HEK293T (cell line): ENCODE measurements at regions not wholly inside any gene's neighbourhood (a gene's known extent, or its start where the extent isn't known, plus 50 kb on each side); places are given as distances from the start of the nearest gene placed in this dataset.

Experiments used
- CTCF ChIA-PET: fragments of 350-600 bp; formaldehyde crosslinking; extraction: SDS; loops from one replicate; lab custom pipeline; 2021; ENCODE audit warnings: antibody characterized with exemption, inconsistent platforms; lab: Yijun Ruan, JAX
- POLR2A ChIA-PET: fragments of 350-600 bp; formaldehyde crosslinking; extraction: SDS; loops from one replicate; lab custom pipeline; 2020; ENCODE audit warnings: antibody characterized with exemption, inconsistent platforms; lab: Yijun Ruan, JAX
- DNase-seq: peaks from one replicate; pipeline ENCODE4 v3.0.0; 2012; ENCODE audit warnings: mixed read lengths; ENCODE audit errors: extremely low spot score
- ARNT ChIP-seq: fragments of 450-650 bp; IDR thresholded peaks from 2 replicates; pipeline ENCODE4 v1.6.1; 2017; ENCODE audit warnings: mild to moderate bottlenecking
- BHLHE40 ChIP-seq: fragments of 450-650 bp; IDR thresholded peaks from 2 replicates; pipeline ENCODE4 v1.6.1; 2016; ENCODE audit warnings: mild to moderate bottlenecking, moderate library complexity, borderline replicate concordance
- CTBP1 ChIP-seq: fragments of 450-650 bp; IDR thresholded peaks from 2 replicates; pipeline ENCODE4 v1.6.1; 2016; ENCODE audit warnings: borderline replicate concordance
- ELF4 ChIP-seq: fragments of 450-650 bp; IDR thresholded peaks from 2 replicates; pipeline ENCODE4 v1.6.1; 2017; ENCODE audit warnings: antibody characterized with exemption
- FOXA1 ChIP-seq: fragments of 450-650 bp; IDR thresholded peaks from 2 replicates; pipeline ENCODE4 v1.6.1; 2016; ENCODE audit warnings: mild to moderate bottlenecking
- FOXK2 ChIP-seq: fragments of 450-650 bp; IDR thresholded peaks from 2 replicates; pipeline ENCODE4 v1.6.1; 2016; ENCODE audit warnings: mild to moderate bottlenecking
- FOXM1 ChIP-seq: fragments of 450-650 bp; IDR thresholded peaks from 2 replicates; pipeline ENCODE4 v1.6.1; 2017; ENCODE audit warnings: mild to moderate bottlenecking, borderline replicate concordance
- HDGF ChIP-seq: fragments of 450-650 bp; IDR thresholded peaks from 2 replicates; pipeline ENCODE4 v1.6.1; 2017; ENCODE audit warnings: antibody characterized with exemption, borderline replicate concordance
- L3MBTL2 ChIP-seq: fragments of 450-650 bp; conservative IDR thresholded peaks from 2 replicates; pipeline ENCODE4 v1.6.1; 2016; ENCODE audit warnings: mild to moderate bottlenecking
- LEF1 ChIP-seq: fragments of 450-650 bp; IDR thresholded peaks from 2 replicates; pipeline ENCODE4 v1.6.1; 2017; ENCODE audit warnings: mild to moderate bottlenecking, borderline replicate concordance
- NFRKB ChIP-seq: fragments of 450-650 bp; IDR thresholded peaks from 2 replicates; pipeline ENCODE4 v1.6.1; 2016; ENCODE audit warnings: mild to moderate bottlenecking, moderate library complexity
- SP1 ChIP-seq: fragments of 450-650 bp; IDR thresholded peaks from 2 replicates; pipeline ENCODE4 v1.6.1; 2017
- SUZ12 ChIP-seq: fragments of 450-650 bp; IDR thresholded peaks from 2 replicates; pipeline ENCODE4 v1.6.1; 2016; ENCODE audit warnings: mild to moderate bottlenecking
- TARDBP ChIP-seq: fragments of 450-650 bp; IDR thresholded peaks from 2 replicates; pipeline ENCODE4 v1.6.1; 2016
- ZNF384 ChIP-seq: fragments of 450-650 bp; IDR thresholded peaks from 2 replicates; pipeline ENCODE4 v1.6.1; 2016
- TF ChIP-seq, protein P1 (sequence below): fragments of 450-650 bp; IDR thresholded peaks from 2 replicates; pipeline ENCODE4 v1.6.1; 2016

DNA sequence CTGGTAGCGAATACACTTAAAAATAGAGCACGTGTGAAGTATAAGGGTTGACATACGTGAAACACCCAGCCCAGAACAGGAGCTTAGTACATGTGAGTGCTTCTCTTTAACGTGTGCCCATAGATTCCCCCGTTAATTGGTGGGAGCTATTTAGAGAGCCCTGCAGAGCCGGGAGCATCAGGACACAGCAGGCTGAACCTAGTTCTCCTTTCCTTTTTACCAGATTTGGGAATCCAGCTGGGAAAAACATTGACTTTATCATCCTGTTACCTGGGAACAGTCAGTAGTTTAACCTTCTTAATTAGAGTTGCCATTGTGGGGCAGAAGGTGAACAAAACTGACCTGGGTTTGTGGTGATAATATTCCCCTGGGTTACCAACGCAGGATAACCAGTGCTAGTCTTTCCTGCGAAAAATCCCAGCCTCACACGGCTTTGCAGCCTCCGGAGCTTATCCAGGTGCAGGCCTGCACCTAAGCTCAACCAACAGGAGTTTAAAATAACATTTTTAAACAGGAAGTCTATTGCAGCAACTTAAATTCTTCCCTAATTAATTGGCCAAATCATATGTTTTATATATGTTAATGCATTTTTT is 78.1 kb upstream of the SPTBN1 start:
- ChIA-PET CTCF (interaction anchor here (0.6 kb wide), 1 partner anchor 326 kb away, joined by 3 read pairs; no protein-coding TSS in a partner anchor), POLR2A (no interaction called here)
- no peak for TF ChIP-seq LEF1
- TF ChIP-seq SUZ12 = no peak
- no peak for TF ChIP-seq FOXM1
- TF ChIP-seq FOXK2 = no peak
- TF ChIP-seq HDGF = no peak
- TF ChIP-seq FOXA1 = no peak
- no peak for TF ChIP-seq ARNT
- no peak for TF ChIP-seq TARDBP
- DNase-seq = no peak

DNA sequence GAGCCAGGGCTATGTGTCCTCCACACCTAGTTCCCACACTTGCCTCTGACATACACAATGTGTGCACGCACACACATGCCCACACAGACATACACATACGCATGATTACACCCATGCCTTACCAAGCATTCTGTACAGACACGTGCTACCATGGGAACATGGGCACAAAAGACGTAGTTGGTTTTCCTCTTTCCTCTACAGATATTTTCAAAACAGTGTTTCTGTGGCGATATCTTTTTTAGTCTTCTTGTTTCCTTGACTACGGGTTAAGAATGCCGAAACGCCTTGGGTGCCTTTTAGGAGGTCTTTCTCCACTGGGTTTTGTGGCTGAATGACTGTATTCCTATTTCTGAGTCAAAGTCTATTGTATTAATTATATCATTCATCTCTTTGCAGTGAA is 75.5 kb upstream of the SPTBN1 start:
- POLR2A ChIA-PET = no interaction called here
- CTCF ChIA-PET = no interaction called here

DNA sequence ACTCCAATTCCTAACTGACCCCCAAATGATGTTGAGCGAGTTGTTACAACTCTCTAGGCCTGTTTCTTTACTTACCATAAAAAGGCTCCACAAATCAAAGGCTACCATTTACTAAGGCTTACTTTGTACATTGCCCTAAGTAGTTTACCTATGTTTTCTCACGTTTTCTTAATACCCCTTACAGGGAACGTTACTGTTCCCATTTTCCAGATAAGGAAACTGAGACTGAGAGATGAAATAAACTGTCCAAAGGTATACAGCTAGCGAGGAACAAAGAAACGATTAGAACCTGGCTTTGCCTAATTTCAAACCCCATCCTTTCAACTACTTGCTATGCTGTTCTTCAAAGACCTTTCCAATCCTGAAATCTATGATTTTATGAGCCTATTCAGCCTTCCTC is 74.8 kb upstream of the SPTBN1 start:
- ChIA-PET CTCF (no interaction called here), POLR2A (no interaction called here)
- TF ChIP-seq HDGF (no peak), ZNF384 (no peak)
- DNase-seq = no peak

More for the DNA sequence above, 75.5 kb upstream of the SPTBN1 start:
- no peak for DNase-seq
- TF ChIP-seq FOXA1 (no peak), SP1 (no peak), FOXM1 (no peak), NFRKB (no peak), CTBP1 (no peak), LEF1 (no peak), FOXK2 (no peak), SUZ12 (no peak), HDGF (no peak), L3MBTL2 (no peak), ZNF384 (no peak), BHLHE40 (no peak), ELF4 (no peak), TARDBP (no peak), ARNT (no peak)
- TF ChIP-seq, protein P1, sequence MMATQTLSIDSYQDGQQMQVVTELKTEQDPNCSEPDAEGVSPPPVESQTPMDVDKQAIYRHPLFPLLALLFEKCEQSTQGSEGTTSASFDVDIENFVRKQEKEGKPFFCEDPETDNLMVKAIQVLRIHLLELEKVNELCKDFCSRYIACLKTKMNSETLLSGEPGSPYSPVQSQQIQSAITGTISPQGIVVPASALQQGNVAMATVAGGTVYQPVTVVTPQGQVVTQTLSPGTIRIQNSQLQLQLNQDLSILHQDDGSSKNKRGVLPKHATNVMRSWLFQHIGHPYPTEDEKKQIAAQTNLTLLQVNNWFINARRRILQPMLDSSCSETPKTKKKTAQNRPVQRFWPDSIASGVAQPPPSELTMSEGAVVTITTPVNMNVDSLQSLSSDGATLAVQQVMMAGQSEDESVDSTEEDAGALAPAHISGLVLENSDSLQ = no peak

- ChIA-PET POLR2A (no interaction called here), CTCF (interaction anchor here (0.6 kb wide), 1 partner anchor 27 kb away, joined by 3 read pairs; no protein-coding TSS in a partner anchor)
- no peak for DNase-seq
- TF ChIP-seq, protein P1 = no peak
- no peak for TF ChIP-seq NFRKB
- no peak for TF ChIP-seq BHLHE40
- TF ChIP-seq FOXA1 = no peak
- no peak for TF ChIP-seq CTBP1
- no peak for TF ChIP-seq L3MBTL2
- no peak for TF ChIP-seq FOXK2
Observed at GRCh38 chr2:54382601-54383000, 73.5 kb upstream of the SPTBN1 start.

DNA sequence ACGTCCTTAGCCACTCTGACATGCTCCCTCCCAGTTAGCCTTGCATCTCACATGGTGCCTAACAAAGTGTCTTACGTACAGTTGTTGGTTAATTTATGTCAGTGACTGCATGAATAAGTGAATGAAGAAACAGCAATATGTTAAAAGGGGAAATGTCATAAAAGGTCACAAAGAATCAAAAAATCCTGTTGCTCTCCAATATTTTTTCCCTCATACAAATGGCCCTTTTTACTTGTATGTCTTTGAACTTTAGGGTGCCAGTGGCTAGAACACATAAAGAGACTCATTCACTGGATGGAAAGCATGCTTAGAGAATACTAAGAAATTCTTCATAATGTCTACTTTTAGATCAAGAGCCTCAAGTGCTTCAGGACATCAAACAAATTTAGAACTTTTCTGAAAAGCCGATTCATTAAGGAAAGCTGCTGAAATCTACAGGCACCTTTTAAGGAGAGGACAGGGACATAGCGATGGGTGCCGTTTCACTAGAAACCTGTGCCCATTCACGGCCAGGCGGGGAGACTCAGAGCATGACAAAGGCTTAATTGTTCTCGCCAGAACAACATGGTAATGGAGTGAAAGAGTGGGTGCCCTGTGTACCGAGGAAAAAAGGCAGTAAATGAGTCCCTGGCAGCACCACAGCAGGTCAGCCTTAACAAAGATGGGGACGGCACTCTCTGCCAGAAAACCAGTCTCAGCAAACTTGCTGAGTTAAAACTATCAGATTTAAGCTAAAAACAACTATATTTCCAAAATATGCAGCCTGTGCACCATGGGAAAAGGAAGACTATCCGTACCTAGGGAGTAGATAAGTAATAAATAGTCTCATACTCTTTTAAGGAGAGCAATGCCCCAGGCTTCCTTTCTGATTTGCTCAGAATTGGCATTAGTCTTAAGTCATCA is 71.6 kb upstream of the SPTBN1 start:
- CTCF ChIA-PET = interaction anchor here (0.5 kb wide), 1 partner anchor 24 kb away, joined by 3 read pairs; no protein-coding TSS in a partner anchor

DNA sequence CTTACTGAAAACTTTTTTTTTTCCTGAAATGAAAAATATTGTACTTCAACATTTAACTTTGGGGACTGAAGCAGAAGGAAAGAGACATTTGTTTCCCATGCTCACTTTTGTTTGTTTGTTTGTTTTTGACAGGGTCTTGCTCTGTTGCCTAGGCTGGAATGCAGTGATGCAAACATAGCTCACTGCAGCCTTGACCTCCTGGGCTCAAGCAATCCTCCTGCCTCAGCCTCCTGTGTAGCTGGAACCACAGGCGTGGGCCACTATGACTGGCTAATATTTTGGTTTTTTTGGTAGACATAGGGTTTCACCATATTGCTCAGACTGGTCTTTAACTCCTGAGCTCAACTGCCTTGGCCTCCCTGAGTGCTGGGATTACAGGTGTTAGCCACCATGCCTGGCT is 70.9 kb upstream of the SPTBN1 start:
- TF ChIP-seq TARDBP = no peak
- no peak for TF ChIP-seq FOXM1
- TF ChIP-seq SP1 = no peak
- TF ChIP-seq ZNF384 = no peak
- TF ChIP-seq SUZ12 = no peak
- TF ChIP-seq ELF4 = no peak
- TF ChIP-seq, protein P1 = no peak
- no peak for TF ChIP-seq FOXK2
- no peak for TF ChIP-seq LEF1
- no peak for TF ChIP-seq NFRKB
- no peak for TF ChIP-seq CTBP1
- no peak for TF ChIP-seq FOXA1
- TF ChIP-seq ARNT = no peak
- TF ChIP-seq L3MBTL2 = no peak
- no peak for TF ChIP-seq HDGF
- TF ChIP-seq BHLHE40 = no peak
- no peak for DNase-seq
- POLR2A ChIA-PET = no interaction called here
- CTCF ChIA-PET = no interaction called here

More for the DNA sequence above, 71.6 kb upstream of the SPTBN1 start:
- TF ChIP-seq TARDBP (no peak), L3MBTL2 (no peak), FOXK2 (no peak)
- POLR2A ChIA-PET = no interaction called here
- no peak for DNase-seq
